Endodermal cell (in vitro differentiated cells): ENCODE measurements at regions not wholly inside any gene's neighbourhood (a gene's known extent, or its start where the extent isn't known, plus 50 kb on each side); places are given as distances from the start of the nearest gene placed in this dataset.

Experiments
- DNase-seq: peaks from one replicate; pipeline ENCODE4 v3.0.0-alpha.2; 2017
- H3K27ac ChIP-seq: 2 replicates; pipeline ENCODE4 v1.5.1; 2013; ENCODE audit warnings: mild to moderate bottlenecking, low read depth, low read length, moderate library complexity
- H3K27me3 ChIP-seq: 2 replicates; pipeline ENCODE4 v1.6.1; 2013; ENCODE audit warnings: mild to moderate bottlenecking, low read length, moderate library complexity; ENCODE audit not compliant: insufficient read depth, control insufficient read depth, poor library complexity, severe bottlenecking
- H3K36me3 ChIP-seq: 2 replicates; pipeline ENCODE4 v1.7.0; 2013; ENCODE audit warnings: mild to moderate bottlenecking, low read length, moderate library complexity; ENCODE audit not compliant: control insufficient read depth, insufficient read depth
- H3K4me1 ChIP-seq: one replicate; pipeline ENCODE4 v1.7.0; 2013; ENCODE audit warnings: low read length; ENCODE audit not compliant: control insufficient read depth, insufficient read depth
- H3K4me3 ChIP-seq: 2 replicates; pipeline ENCODE4 v1.5.1; 2013; ENCODE audit warnings: mild to moderate bottlenecking, low read length, moderate library complexity
- H3K9ac ChIP-seq: 2 replicates; pipeline ENCODE4 v1.6.1; 2013; ENCODE audit warnings: mild to moderate bottlenecking, low read length, moderate library complexity; ENCODE audit not compliant: poor library complexity, severe bottlenecking; ENCODE audit errors: extremely low read depth
- H3K9me3 ChIP-seq: 2 replicates; pipeline ENCODE4 v1.6.1; 2013; ENCODE audit warnings: mild to moderate bottlenecking, low read length, moderate library complexity; ENCODE audit not compliant: control insufficient read depth
- H3K27ac Mint-ChIP-seq: 2 replicates; pipeline ENCODE4 v1.8.0; 2020; ENCODE audit warnings: mixed read lengths
- H3K27me3 Mint-ChIP-seq: 2 replicates; pipeline ENCODE4 v1.8.0; 2021; ENCODE audit warnings: mild to moderate bottlenecking, mixed read lengths; ENCODE audit not compliant: insufficient read depth
- H3K36me3 Mint-ChIP-seq: 2 replicates; pipeline ENCODE4 v1.8.0; 2020; ENCODE audit warnings: low read depth, mixed read lengths
- H3K4me1 Mint-ChIP-seq: 2 replicates; pipeline ENCODE4 v1.8.0; 2020; ENCODE audit warnings: mixed read lengths
- H3K4me3 Mint-ChIP-seq: 2 replicates; pipeline ENCODE4 v1.8.0; 2020; ENCODE audit warnings: mild to moderate bottlenecking, moderate library complexity, mixed read lengths
- H3K9me3 Mint-ChIP-seq: 2 replicates; pipeline ENCODE4 v1.8.0; 2020; ENCODE audit warnings: mild to moderate bottlenecking, mixed read lengths
- WGBS, 2 experiments: methylation state at CpG; one replicate each; pipeline versions ENCODE4 v1.1.5 to v1.1.7; 2013; ENCODE audit warnings: missing lambda C conversion rate in 2 of 2, mixed read lengths in 1 of 2; ENCODE audit not compliant: insufficient coverage in 1 of 2, insufficient read length in 1 of 2; 5-methylcytosine and 5-hydroxymethylcytosine counted together
- TF ChIP-seq, protein P1 (sequence below): fragments of 200-600 bp; sonication (generic); conservative IDR thresholded peaks from 2 replicates; pipeline ENCODE4 v1.5.0; 2021; ENCODE audit warnings: antibody characterized with exemption, mild to moderate bottlenecking

DNA sequence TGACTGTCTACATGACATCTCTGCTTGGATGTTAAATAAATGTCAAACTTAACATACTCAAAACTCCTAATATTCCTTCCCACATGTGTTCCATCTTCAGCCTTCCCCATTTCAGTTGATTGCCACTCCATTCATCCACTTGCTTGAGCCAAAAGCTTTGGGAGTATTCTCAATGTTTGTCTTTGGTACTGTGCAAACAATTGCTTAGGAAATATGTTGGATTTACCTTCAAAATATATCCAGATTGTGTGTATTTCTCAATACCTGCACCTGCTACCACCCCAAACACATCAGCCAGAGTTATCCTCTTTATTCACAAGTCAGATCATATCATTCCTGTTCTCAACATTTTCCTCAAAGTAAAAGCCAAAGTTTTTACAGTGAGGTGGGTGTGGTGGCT, 350.3 kb upstream of the FAM98A start:
- Histone ChIP-seq H3K4me3 (no peak overlapping the region), H3K4me1 (no peaks in the 10 kb centered on the region), H3K36me3 (no peaks in the 10 kb centered on the region), H3K27ac (no peak overlapping the region), H3K9me3 (no peaks in the 10 kb centered on the region), H3K27me3 (no peaks in the 10 kb centered on the region), H3K9ac (no peak overlapping the region)
- H3K27me3 Mint-ChIP-seq, result no peaks in the 10 kb centered on the region
- peaks cover 14% of the 10 kb centered on the region for H3K9me3 Mint-ChIP-seq
- no peaks in the 10 kb centered on the region for H3K4me1 Mint-ChIP-seq
- no peak overlapping the region for H3K4me3 Mint-ChIP-seq
- no peak for DNase-seq
- no peak overlapping the region for H3K27ac Mint-ChIP-seq
- TF ChIP-seq, protein P1, sequence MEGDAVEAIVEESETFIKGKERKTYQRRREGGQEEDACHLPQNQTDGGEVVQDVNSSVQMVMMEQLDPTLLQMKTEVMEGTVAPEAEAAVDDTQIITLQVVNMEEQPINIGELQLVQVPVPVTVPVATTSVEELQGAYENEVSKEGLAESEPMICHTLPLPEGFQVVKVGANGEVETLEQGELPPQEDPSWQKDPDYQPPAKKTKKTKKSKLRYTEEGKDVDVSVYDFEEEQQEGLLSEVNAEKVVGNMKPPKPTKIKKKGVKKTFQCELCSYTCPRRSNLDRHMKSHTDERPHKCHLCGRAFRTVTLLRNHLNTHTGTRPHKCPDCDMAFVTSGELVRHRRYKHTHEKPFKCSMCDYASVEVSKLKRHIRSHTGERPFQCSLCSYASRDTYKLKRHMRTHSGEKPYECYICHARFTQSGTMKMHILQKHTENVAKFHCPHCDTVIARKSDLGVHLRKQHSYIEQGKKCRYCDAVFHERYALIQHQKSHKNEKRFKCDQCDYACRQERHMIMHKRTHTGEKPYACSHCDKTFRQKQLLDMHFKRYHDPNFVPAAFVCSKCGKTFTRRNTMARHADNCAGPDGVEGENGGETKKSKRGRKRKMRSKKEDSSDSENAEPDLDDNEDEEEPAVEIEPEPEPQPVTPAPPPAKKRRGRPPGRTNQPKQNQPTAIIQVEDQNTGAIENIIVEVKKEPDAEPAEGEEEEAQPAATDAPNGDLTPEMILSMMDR, result no peak
- H3K36me3 Mint-ChIP-seq, result no peaks in the 10 kb centered on the region

DNA sequence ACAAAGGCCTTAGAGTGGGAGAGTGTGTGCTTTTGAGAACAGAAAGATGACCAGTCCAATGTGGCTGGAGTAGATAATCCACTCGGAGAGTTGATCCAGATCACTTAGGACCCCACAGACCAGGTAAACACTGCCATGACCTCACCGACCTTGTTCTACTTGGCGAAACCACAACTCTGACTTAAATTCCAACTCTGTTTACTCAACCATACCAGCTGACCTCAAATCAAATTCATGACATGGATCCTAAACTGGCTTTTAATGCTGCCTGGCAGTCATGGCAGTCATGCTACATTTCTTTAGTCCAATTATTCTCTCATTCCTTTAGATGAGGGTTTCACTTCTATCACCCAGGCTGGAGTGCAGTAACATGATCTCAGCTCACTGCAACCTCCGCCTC, 347.1 kb upstream of the FAM98A start:
- Histone ChIP-seq H3K4me3 (no peak overlapping the region), H3K27me3 (no peaks in the 10 kb centered on the region), H3K9me3 (no peaks in the 10 kb centered on the region), H3K4me1 (no peaks in the 10 kb centered on the region), H3K36me3 (no peaks in the 10 kb centered on the region), H3K27ac (no peak overlapping the region), H3K9ac (no peak overlapping the region)
- Mint-ChIP-seq H3K9me3 (peaks cover 19% of the 10 kb centered on the region), H3K27ac (no peak overlapping the region), H3K27me3 (no peaks in the 10 kb centered on the region), H3K4me1 (no peaks in the 10 kb centered on the region), H3K4me3 (no peak overlapping the region), H3K36me3 (no peaks in the 10 kb centered on the region)
- DNase-seq, result no peak
- WGBS, 2 experiments, result 94 to 96% methylated on average over 4 of the region's 4 CpGs
- TF ChIP-seq, protein P1, result no peak

DNA sequence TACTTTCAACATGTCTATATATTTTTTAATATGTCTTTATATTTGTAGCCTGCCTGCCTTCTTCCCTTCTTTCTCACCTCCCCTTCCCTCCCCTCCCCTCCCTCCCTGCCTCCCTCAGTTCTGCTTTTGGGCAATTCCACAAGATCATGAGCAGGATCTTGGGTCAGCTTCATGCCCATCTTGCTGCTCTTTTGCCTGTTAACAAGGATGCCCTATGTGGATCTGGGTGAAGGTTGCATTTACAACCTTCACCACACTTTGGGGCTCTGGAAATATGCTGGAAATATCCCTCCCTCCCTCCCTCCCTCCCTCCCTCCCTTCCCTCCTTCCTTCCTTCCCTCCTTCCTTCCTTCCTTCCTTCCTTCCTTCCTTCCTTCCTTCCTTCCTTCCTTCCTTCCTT, 334.1 kb upstream of the FAM98A start:
- TF ChIP-seq, protein P1, result no peak
- no peaks in the 10 kb centered on the region for H3K27me3 ChIP-seq
- no peak overlapping the region for H3K27ac ChIP-seq
- Mint-ChIP-seq H3K4me3 (no peak overlapping the region), H3K36me3 (no peaks in the 10 kb centered on the region), H3K9me3 (no peaks in the 10 kb centered on the region), H3K27me3 (no peaks in the 10 kb centered on the region), H3K4me1 (no peaks in the 10 kb centered on the region), H3K27ac (no peak overlapping the region)
- no peak for DNase-seq
- H3K9me3 ChIP-seq, result no peaks in the 10 kb centered on the region
- H3K36me3 ChIP-seq, result no peaks in the 10 kb centered on the region
- H3K4me1 ChIP-seq, result no peaks in the 10 kb centered on the region
- no peak overlapping the region for H3K9ac ChIP-seq
- H3K4me3 ChIP-seq, result no peak overlapping the region
